ENCODE measurements at regions not wholly inside any gene's neighbourhood (a gene's known extent, or its start where the extent isn't known, plus 50 kb on each side); places are given as distances from the start of the nearest gene placed in this dataset.

GRCh38 chr12:114172135-114172534 is 206.0 kb upstream of the RBM19 start:
- TF ChIP-seq CTCF (IDR thresholded peaks at IDR 0.05; ENCODE audit: poor library complexity, severe bottlenecking) (no peak), EZH2 (IDR thresholded peaks at IDR 0.05; ENCODE audit: borderline replicate concordance, insufficient read depth, low read length, poor library complexity, severe bottlenecking) (no peak), SMC3 (conservative IDR thresholded peaks at IDR 0.05; ENCODE audit: poor library complexity) (no peak), REST (IDR thresholded peaks at IDR 0.05; ENCODE audit: borderline replicate concordance) (no peak)

Measured in neural cell (in vitro differentiated cells).